ENCODE measurements at regions not wholly inside any gene's neighbourhood (a gene's known extent, or its start where the extent isn't known, plus 50 kb on each side); places are given as distances from the start of the nearest gene placed in this dataset.

- Mint-ChIP-seq H3K27me3 (ENCODE audit: low read depth) (no peaks in the 10 kb centered on the region), H3K9me3 (no peaks in the 10 kb centered on the region), H3K36me3 (no peaks in the 10 kb centered on the region), H3K4me1 (peaks cover 68% of the 10 kb centered on the region), H3K4me3 (no peak overlapping the region), H3K27ac (no peak overlapping the region)
- DNase-seq (ENCODE audit: low spot score in 2 of 2, unreplicated experiment in 2 of 2), result no peak
- TF ChIP-seq, protein P1, sequence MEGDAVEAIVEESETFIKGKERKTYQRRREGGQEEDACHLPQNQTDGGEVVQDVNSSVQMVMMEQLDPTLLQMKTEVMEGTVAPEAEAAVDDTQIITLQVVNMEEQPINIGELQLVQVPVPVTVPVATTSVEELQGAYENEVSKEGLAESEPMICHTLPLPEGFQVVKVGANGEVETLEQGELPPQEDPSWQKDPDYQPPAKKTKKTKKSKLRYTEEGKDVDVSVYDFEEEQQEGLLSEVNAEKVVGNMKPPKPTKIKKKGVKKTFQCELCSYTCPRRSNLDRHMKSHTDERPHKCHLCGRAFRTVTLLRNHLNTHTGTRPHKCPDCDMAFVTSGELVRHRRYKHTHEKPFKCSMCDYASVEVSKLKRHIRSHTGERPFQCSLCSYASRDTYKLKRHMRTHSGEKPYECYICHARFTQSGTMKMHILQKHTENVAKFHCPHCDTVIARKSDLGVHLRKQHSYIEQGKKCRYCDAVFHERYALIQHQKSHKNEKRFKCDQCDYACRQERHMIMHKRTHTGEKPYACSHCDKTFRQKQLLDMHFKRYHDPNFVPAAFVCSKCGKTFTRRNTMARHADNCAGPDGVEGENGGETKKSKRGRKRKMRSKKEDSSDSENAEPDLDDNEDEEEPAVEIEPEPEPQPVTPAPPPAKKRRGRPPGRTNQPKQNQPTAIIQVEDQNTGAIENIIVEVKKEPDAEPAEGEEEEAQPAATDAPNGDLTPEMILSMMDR (IDR thresholded peaks at IDR 0.05; ENCODE audit: unreplicated experiment), result no peak
Observed at GRCh38 chr14:100394886-100395672, 71.9 kb downstream of the SLC25A47 start.

- TF ChIP-seq, protein P1 (IDR thresholded peaks at IDR 0.05; ENCODE audit: unreplicated experiment), result no peak
- no peak for DNase-seq (ENCODE audit: low spot score in 2 of 2, unreplicated experiment in 2 of 2)
- no peaks in the 10 kb centered on the region for H3K27me3 Mint-ChIP-seq (ENCODE audit: low read depth)
- H3K9me3 Mint-ChIP-seq, result no peaks in the 10 kb centered on the region
- H3K4me3 Mint-ChIP-seq, result no peak overlapping the region
- no peak overlapping the region for H3K27ac Mint-ChIP-seq
- H3K4me1 Mint-ChIP-seq, result peaks cover 55% of the 10 kb centered on the region
- no peaks in the 10 kb centered on the region for H3K36me3 Mint-ChIP-seq
Observed at GRCh38 chr14:100396266-100396795, 73.2 kb downstream of the SLC25A47 start.

- Mint-ChIP-seq H3K27me3 (ENCODE audit: low read depth) (peaks cover 2% of the 10 kb centered on the region), H3K9me3 (no peaks in the 10 kb centered on the region), H3K27ac (peak overlapping the region; percentile 47), H3K4me3 (no peak overlapping the region), H3K4me1 (peaks cover 50% of the 10 kb centered on the region), H3K36me3 (no peaks in the 10 kb centered on the region)
- DNase-seq (ENCODE audit: low spot score in 2 of 2, unreplicated experiment in 2 of 2), result no peak
- TF ChIP-seq, protein P1 (IDR thresholded peaks at IDR 0.05; ENCODE audit: unreplicated experiment), result no peak
Observed at GRCh38 chr14:100397005-100397404, 73.9 kb downstream of the SLC25A47 start.

GRCh38 chr14:100398044-100398443 lies 74.9 kb downstream of the SLC25A47 start:
- Mint-ChIP-seq H3K4me1 (peaks cover 40% of the 10 kb centered on the region), H3K36me3 (no peaks in the 10 kb centered on the region), H3K27ac (peak overlapping the region; percentile 27), H3K9me3 (no peaks in the 10 kb centered on the region), H3K27me3 (ENCODE audit: low read depth) (peaks cover 2% of the 10 kb centered on the region), H3K4me3 (no peak overlapping the region)
- DNase-seq (ENCODE audit: low spot score in 2 of 2, unreplicated experiment in 2 of 2), result no peak
- TF ChIP-seq, protein P1 (IDR thresholded peaks at IDR 0.05; ENCODE audit: unreplicated experiment), result no peak

DNA sequence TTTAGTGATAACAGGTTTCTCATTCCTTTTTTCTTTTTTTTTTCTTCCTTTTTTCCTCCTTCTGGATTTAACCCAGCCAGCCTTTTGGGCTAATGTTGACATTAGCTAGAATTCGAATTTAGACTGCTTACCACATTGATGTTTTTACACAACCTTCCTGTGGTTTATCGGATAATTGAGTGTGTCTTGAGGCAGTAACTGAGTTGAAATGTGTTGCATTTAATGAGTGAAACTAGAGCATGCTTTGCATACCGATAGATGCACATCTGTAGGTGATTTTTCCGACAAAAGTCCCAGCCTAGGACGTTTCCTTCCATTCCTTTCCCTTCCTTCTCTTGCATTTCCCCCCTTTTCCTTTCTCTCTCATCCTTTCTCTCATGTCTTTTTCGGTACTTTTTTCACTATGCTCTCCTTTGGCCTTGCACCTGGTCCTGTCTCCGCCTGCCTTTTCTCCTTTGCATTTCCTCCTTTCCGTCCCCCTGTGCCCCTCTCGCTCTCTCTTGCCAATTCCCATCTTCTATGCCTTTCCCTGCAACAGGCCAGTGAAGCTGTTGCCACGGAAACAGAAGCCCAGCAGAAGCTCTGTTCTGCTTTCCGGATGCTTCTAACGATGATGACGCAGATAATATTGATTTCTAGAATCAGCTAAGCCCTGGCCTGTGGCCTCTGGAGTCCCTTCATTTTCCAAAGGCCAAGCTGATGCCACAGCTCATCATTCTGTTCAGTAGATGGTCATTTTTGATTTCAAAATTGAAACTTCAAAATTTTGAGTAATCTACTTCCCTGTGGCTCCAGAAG lies 76.1 kb downstream of the SLC25A47 start:
- peaks cover 10% of the 10 kb centered on the region for H3K27me3 Mint-ChIP-seq (ENCODE audit: low read depth)
- H3K9me3 Mint-ChIP-seq, result no peaks in the 10 kb centered on the region
- peak overlapping the region; percentile 18 for H3K27ac Mint-ChIP-seq
- no peaks in the 10 kb centered on the region for H3K36me3 Mint-ChIP-seq
- H3K4me1 Mint-ChIP-seq, result peaks cover 28% of the 10 kb centered on the region
- TF ChIP-seq, protein P1 (IDR thresholded peaks at IDR 0.05; ENCODE audit: unreplicated experiment), result no peak
- H3K4me3 Mint-ChIP-seq, result no peak overlapping the region
- DNase-seq (ENCODE audit: low spot score in 2 of 2, unreplicated experiment in 2 of 2), result no peak
